ENCODE measurements at regions not wholly inside any gene's neighbourhood (a gene's known extent, or its start where the extent isn't known, plus 50 kb on each side); places are given as distances from the start of the nearest gene placed in this dataset.

- TF ChIP-seq, protein P1, sequence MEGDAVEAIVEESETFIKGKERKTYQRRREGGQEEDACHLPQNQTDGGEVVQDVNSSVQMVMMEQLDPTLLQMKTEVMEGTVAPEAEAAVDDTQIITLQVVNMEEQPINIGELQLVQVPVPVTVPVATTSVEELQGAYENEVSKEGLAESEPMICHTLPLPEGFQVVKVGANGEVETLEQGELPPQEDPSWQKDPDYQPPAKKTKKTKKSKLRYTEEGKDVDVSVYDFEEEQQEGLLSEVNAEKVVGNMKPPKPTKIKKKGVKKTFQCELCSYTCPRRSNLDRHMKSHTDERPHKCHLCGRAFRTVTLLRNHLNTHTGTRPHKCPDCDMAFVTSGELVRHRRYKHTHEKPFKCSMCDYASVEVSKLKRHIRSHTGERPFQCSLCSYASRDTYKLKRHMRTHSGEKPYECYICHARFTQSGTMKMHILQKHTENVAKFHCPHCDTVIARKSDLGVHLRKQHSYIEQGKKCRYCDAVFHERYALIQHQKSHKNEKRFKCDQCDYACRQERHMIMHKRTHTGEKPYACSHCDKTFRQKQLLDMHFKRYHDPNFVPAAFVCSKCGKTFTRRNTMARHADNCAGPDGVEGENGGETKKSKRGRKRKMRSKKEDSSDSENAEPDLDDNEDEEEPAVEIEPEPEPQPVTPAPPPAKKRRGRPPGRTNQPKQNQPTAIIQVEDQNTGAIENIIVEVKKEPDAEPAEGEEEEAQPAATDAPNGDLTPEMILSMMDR (IDR thresholded peaks at IDR 0.05; ENCODE audit: low read depth, low read length) = no peak
- TF ChIP-seq EZH2phosphoT487 (IDR thresholded peaks at IDR 0.05; ENCODE audit: low read depth) = no peak
Observed at GRCh38 chr14:22052795-22053194, 379.2 kb upstream of the OR4E1 start.

All from OCI-LY3 (cell line).